RWPE2 (cell line): ENCODE measurements at regions not wholly inside any gene's neighbourhood (a gene's known extent, or its start where the extent isn't known, plus 50 kb on each side); places are given as distances from the start of the nearest gene placed in this dataset.

Experiments used
- ATAC-seq: fragments of 200-7000 bp; cut with Tn5 transposase; 3 replicates; pipeline ENCODE4 v1.9.1; 2021; ENCODE audit warnings: low read depth
- DNase-seq: peaks from one replicate; pipeline ENCODE4 v3.0.0-alpha.2; 2020; ENCODE audit warnings: low spot score
- H3K27ac ChIP-seq: fragments of 450-650 bp; 2 replicates; pipeline ENCODE4 v1.5.1; 2017; ENCODE audit warnings: mild to moderate bottlenecking; ENCODE audit not compliant: poor library complexity, severe bottlenecking
- H3K27me3 ChIP-seq: fragments of 250-450 bp; sonication (Bioruptor Pico); 2 replicates; pipeline ENCODE4 v1.5.1; 2021; ENCODE audit warnings: mild to moderate bottlenecking, moderate library complexity; ENCODE audit not compliant: insufficient read depth, poor library complexity, severe bottlenecking
- H3K36me3 ChIP-seq: fragments of 250-450 bp; sonication (Bioruptor Pico); 2 replicates; pipeline ENCODE4 v1.5.1; 2020; ENCODE audit warnings: low read depth, mild to moderate bottlenecking, moderate library complexity
- H3K4me1 ChIP-seq: fragments of 250-450 bp; sonication (Bioruptor Pico); 2 replicates; pipeline ENCODE4 v1.5.1; 2021; ENCODE audit warnings: mild to moderate bottlenecking, moderate library complexity; ENCODE audit not compliant: insufficient read depth, poor library complexity, severe bottlenecking
- H3K4me3 ChIP-seq: fragments of 250-450 bp; sonication (Bioruptor Pico); 2 replicates; pipeline ENCODE4 v1.5.1; 2021; ENCODE audit warnings: mild to moderate bottlenecking, moderate library complexity; ENCODE audit not compliant: severe bottlenecking
- H3K9me3 ChIP-seq: fragments of 250-450 bp; sonication (Bioruptor Pico); 2 replicates; pipeline ENCODE4 v1.5.1; 2021; ENCODE audit warnings: mild to moderate bottlenecking, moderate library complexity; ENCODE audit not compliant: severe bottlenecking
- TF ChIP-seq, protein P1 (sequence below): fragments of 450-650 bp; IDR thresholded peaks from one replicate; pipeline ENCODE4 v1.5.1; 2017; ENCODE audit warnings: mild to moderate bottlenecking, moderate library complexity; ENCODE audit not compliant: poor library complexity, severe bottlenecking

DNA sequence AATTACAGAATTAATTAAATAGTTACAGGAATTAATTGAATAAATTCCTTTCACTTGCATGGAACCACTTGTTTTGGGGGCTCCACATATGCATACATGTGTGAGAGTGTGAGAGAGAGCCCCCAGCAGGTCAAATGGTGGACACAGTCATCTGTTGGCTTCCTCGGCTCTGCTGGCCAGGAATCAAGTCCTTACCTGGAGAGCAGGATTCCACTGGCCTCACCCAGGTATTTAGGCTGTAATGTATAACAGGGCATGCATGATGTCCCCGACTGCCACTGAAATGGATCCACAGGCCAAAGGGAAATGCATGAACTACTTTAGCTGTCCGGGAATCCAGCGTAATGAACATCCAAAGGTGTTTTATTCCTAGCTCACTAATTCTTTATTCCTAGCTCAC, 139.7 kb upstream of the SMAD3 start:
- no peaks in the 10 kb centered on the region for H3K9me3 ChIP-seq
- H3K27me3 ChIP-seq, result no peaks in the 10 kb centered on the region
- no peak overlapping the region for H3K4me3 ChIP-seq
- no peak overlapping the region for H3K27ac ChIP-seq
- TF ChIP-seq, protein P1, sequence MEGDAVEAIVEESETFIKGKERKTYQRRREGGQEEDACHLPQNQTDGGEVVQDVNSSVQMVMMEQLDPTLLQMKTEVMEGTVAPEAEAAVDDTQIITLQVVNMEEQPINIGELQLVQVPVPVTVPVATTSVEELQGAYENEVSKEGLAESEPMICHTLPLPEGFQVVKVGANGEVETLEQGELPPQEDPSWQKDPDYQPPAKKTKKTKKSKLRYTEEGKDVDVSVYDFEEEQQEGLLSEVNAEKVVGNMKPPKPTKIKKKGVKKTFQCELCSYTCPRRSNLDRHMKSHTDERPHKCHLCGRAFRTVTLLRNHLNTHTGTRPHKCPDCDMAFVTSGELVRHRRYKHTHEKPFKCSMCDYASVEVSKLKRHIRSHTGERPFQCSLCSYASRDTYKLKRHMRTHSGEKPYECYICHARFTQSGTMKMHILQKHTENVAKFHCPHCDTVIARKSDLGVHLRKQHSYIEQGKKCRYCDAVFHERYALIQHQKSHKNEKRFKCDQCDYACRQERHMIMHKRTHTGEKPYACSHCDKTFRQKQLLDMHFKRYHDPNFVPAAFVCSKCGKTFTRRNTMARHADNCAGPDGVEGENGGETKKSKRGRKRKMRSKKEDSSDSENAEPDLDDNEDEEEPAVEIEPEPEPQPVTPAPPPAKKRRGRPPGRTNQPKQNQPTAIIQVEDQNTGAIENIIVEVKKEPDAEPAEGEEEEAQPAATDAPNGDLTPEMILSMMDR, result no peak
- peaks cover 3% of the 10 kb centered on the region for H3K4me1 ChIP-seq
- no peak for DNase-seq
- H3K36me3 ChIP-seq, result no peaks in the 10 kb centered on the region
- ATAC-seq, result no peak

DNA sequence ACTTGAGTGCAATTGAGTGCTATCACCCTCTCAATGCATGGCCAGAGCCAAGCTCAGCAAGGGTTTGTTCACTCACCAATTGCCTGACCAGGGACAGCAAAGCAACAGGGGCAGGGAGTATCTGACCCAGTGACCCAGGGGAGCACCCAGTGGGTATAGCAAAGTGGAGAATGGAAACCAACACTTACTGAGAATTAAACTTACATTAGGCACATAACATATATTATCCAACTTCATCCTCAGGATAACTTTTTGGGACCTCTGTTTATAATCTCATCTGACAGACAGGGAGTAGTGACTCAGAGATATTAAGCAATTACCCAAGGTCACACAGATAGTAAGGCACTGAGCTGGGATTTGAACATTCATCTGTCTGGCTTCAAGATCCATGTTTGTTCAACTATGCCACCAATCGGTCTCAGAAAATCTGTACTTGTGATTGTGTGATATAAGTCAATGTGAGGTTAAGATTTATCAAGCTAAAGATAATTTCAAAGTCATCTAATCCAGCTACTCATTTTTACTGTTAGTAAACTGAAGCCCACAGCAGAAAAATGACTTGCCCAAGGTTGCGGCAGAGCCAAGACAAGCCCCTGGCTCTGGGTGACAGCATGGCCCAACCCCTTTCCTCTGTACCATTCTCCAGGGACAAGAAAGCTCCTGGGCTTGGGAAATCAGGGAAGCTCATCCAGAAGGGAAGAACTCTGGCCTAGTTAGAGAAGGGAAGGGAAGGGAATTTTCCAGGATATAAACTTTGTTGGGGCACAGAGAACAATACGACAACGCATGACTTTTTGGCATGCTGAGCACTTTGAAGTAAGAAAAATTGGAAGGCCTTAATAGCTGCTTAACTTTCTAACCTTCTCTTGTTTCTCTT, 138.0 kb upstream of the SMAD3 start:
- ATAC-seq (no peak), DNase-seq (peak; percentile 18)
- no peaks in the 10 kb centered on the region for H3K27me3 ChIP-seq
- TF ChIP-seq, protein P1, result no peak
- no peak overlapping the region for H3K27ac ChIP-seq
- H3K9me3 ChIP-seq, result no peaks in the 10 kb centered on the region
- H3K4me3 ChIP-seq, result no peak overlapping the region
- peaks cover 21% of the 10 kb centered on the region for H3K4me1 ChIP-seq
- H3K36me3 ChIP-seq, result no peaks in the 10 kb centered on the region

DNA sequence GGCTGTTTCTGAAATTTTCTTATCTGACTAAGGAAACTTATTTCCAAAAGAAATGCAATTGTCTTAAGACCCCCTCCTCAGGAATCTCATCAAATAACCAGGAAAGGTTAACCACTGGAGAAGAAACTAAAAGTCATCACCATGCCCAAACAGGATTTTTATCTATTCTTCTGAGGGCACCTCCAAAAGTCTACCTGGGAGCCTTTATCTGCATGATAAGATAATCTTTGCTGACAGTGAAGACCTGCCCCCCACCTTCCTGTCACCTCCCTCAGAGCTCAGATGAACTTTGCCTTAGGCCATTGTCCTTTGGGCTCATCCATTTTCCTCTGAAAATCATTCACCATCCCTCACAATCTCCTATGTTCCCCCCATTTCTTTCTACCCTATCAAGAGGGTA, 137.3 kb upstream of the SMAD3 start:
- H3K4me3 ChIP-seq, result no peak overlapping the region
- H3K27me3 ChIP-seq, result no peaks in the 10 kb centered on the region
- ATAC-seq, result no peak
- H3K9me3 ChIP-seq, result peaks cover under 1% of the 10 kb centered on the region
- TF ChIP-seq, protein P1, result no peak
- peaks cover 26% of the 10 kb centered on the region for H3K4me1 ChIP-seq
- DNase-seq, result no peak
- H3K36me3 ChIP-seq, result no peaks in the 10 kb centered on the region
- H3K27ac ChIP-seq, result no peak overlapping the region

DNA sequence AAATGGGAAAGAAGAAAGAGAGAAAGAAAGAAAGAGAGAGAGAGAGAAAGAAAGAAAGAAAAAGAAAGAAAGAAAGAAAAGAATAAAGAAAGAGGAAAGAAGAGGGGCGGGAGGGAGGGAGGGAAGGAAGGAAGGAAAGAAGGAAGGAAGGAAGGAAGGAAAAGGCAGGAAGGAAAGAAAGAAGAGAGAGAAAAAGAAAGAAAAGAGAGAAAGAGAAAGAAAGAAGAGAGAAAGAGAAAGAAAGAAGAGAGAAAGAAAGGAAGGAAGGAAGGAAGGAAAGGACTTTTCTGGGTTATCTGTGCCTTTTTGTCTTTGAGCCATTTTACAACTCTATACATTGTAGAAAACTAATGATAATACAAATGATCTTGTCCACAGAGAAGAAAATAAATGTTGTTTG, 136.6 kb upstream of the SMAD3 start:
- ATAC-seq, result no peak
- H3K4me3 ChIP-seq, result no peak overlapping the region
- TF ChIP-seq, protein P1, result no peak
- peaks cover 7% of the 10 kb centered on the region for H3K9me3 ChIP-seq
- peaks cover 26% of the 10 kb centered on the region for H3K4me1 ChIP-seq
- H3K36me3 ChIP-seq, result no peaks in the 10 kb centered on the region
- no peaks in the 10 kb centered on the region for H3K27me3 ChIP-seq
- no peak for DNase-seq
- H3K27ac ChIP-seq, result no peak overlapping the region

DNA sequence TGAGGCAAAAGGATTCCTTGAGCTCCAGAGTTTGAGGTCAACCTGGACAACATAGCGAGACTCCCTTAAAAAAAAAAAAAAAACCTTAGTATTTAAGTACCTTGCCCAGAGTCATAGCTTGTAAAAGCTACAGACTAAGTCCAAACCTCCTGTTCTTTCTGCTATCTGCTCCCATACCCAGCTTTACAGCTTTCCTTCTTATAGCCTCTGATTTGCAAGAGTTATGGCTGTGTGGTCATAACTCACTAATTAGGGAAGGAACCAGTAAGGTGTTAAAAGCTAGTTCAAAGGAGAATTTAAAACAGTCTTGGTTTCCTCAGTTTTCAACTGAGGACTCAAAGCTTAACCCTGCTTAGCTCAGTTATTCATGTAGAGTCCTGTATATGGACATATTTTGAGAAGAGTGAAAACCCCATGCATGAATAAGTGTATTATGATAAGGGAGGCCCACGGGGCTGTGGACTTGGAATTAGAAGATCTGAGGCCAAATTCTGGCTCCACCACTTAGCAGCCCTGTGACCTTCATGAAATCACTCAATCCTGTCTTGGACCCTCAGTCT, 135.5 kb upstream of the SMAD3 start:
- TF ChIP-seq, protein P1, result no peak
- Histone ChIP-seq H3K9me3 (peaks cover 13% of the 10 kb centered on the region), H3K27ac (peak overlapping the region; percentile 95), H3K4me3 (no peak overlapping the region), H3K4me1 (peaks cover 26% of the 10 kb centered on the region), H3K36me3 (no peaks in the 10 kb centered on the region), H3K27me3 (no peaks in the 10 kb centered on the region)
- DNase-seq (peak; percentile 23), ATAC-seq (no peak)
